H1 (cell line): ENCODE measurements at regions not wholly inside any gene's neighbourhood (a gene's known extent, or its start where the extent isn't known, plus 50 kb on each side); places are given as distances from the start of the nearest gene placed in this dataset.

Source experiments
- CTCF ChIA-PET: fragments of 300-600 bp; sonication (Branson Sonifier 250); formaldehyde crosslinking; loops from one replicate; lab custom pipeline; 2021; ENCODE audit not compliant: partially characterized antibody; lab: Charles Lee
- POLR2A ChIA-PET: fragments of 300-600 bp; sonication (Branson Sonifier 250); formaldehyde crosslinking; loops from one replicate; lab custom pipeline; 2021; ENCODE audit warnings: inconsistent platforms; ENCODE audit not compliant: partially characterized antibody; lab: Charles Lee
- DNase-seq, 2 experiments: peaks; one replicate each; pipeline versions ENCODE4 v3.0.0 to v3.0.0-alpha.2; 2010 to 2022; ENCODE audit warnings: low spot score in 2 of 2, low read depth in 1 of 2, mixed read lengths in 1 of 2
- FAIRE-seq: peaks from 2 replicates; lab custom pipeline; 2011; peaks lifted over from hg19 to GRCh38; lab: Jason Lieb, UNC
- H2AFZ ChIP-seq: 2 replicates; pipeline ENCODE4 v1.8.1; 2012; ENCODE audit warnings: low read length, inconsistent platforms
- H2AK5ac ChIP-seq: 2 replicates; pipeline ENCODE4 v1.6.1; 2013; ENCODE audit warnings: low read depth, low read length
- H2BK120ac ChIP-seq: replicated peaks from 2 replicates; pipeline ENCODE3; 2013; ENCODE audit warnings: low read depth, low read length, inconsistent platforms
- H2BK12ac ChIP-seq: 2 replicates; pipeline ENCODE4 v1.6.1; 2013; ENCODE audit warnings: low read depth, low read length
- H2BK15ac ChIP-seq: 2 replicates; pipeline ENCODE4 v1.6.1; 2013; ENCODE audit warnings: low read length
- H2BK20ac ChIP-seq: 2 replicates; pipeline ENCODE4 v1.6.1; 2013; ENCODE audit warnings: low read length
- H2BK5ac ChIP-seq: 2 replicates; pipeline ENCODE4 v1.6.1; 2013; ENCODE audit warnings: low read depth, low read length
- H3K14ac ChIP-seq: 2 replicates; pipeline ENCODE4 v1.6.1; 2013; ENCODE audit warnings: inconsistent platforms; ENCODE audit not compliant: insufficient read length
- H3K18ac ChIP-seq: 2 replicates; pipeline ENCODE4 v1.6.1; 2013; ENCODE audit warnings: low read length; ENCODE audit errors: extremely low read depth
- H3K23ac ChIP-seq: 2 replicates; pipeline ENCODE4 v1.6.1; 2013; ENCODE audit warnings: inconsistent platforms; ENCODE audit not compliant: insufficient read length
- H3K23me2 ChIP-seq: 2 replicates; pipeline ENCODE4 v1.6.1; 2013; ENCODE audit warnings: low read depth, low read length
- H3K27ac ChIP-seq: 2 replicates; pipeline ENCODE4 v1.6.1; 2011; ENCODE audit warnings: low read depth, low read length, inconsistent platforms
- H3K27me3 ChIP-seq, 4 experiments: replicated peaks in 1 of 4; 1 replicate in 1 of 4; 2 replicates in 3 of 4; pipeline versions ENCODE4 v1.6.1 to v1.8.1; 2011 to 2013; ENCODE audit warnings: low read length in 3 of 4, mild to moderate bottlenecking in 3 of 4, inconsistent platforms in 2 of 4, mixed read lengths in 2 of 4, moderate library complexity in 1 of 4; ENCODE audit not compliant: control insufficient read depth in 3 of 4, insufficient read depth in 3 of 4; ENCODE audit errors: extremely low read depth in 1 of 4
- H3K36me3 ChIP-seq, 4 experiments: 2 replicates each; pipeline versions ENCODE4 v1.6.1 to v1.8.1; 2011 to 2013; ENCODE audit warnings: mild to moderate bottlenecking in 4 of 4, low read length in 3 of 4, moderate library complexity in 2 of 4, control low read depth in 1 of 4, inconsistent platforms in 1 of 4; ENCODE audit not compliant: insufficient read depth in 4 of 4, control insufficient read depth in 2 of 4
- H3K4ac ChIP-seq: replicated peaks from 2 replicates; pipeline ENCODE3; 2013; ENCODE audit warnings: low read length, low read depth, mixed read lengths, inconsistent platforms; ENCODE audit not compliant: insufficient read length
- H3K4me1 ChIP-seq, 4 experiments: replicated peaks in 1 of 4; 1 replicate in 1 of 4; 2 replicates in 3 of 4; pipeline versions ENCODE4 v1.6.1 to v1.8.1; 2011 to 2013; ENCODE audit warnings: low read length in 3 of 4, inconsistent platforms in 2 of 4, mixed read lengths in 1 of 4; ENCODE audit not compliant: insufficient read depth in 4 of 4, control insufficient read depth in 3 of 4
- H3K4me2 ChIP-seq, 2 experiments: 2 replicates each; pipeline versions ENCODE4 v1.6.1 to v1.8.1; 2011 to 2013; ENCODE audit warnings: low read depth in 2 of 2, low read length in 2 of 2, control low read depth in 1 of 2, inconsistent platforms in 1 of 2, mild to moderate bottlenecking in 1 of 2; ENCODE audit not compliant: insufficient read depth in 1 of 2
- H3K4me3 ChIP-seq, 4 experiments: fragments of 200-600, 300-600 bp in 1 of 4; sonication (generic), shearing (Covaris generic), sonication (Bioruptor Twin) in 1 of 4; 2 replicates each; pipeline versions ENCODE4 v1.5.1 to v1.8.1; 2011 to 2016; ENCODE audit warnings: low read length in 4 of 4, low read depth in 3 of 4, control low read depth in 2 of 4, inconsistent platforms in 2 of 4, mild to moderate bottlenecking in 2 of 4, mixed read lengths in 1 of 4, moderate library complexity in 1 of 4; ENCODE audit not compliant: insufficient read depth in 2 of 4; ENCODE audit errors: extremely low read depth in 1 of 4
- H3K56ac ChIP-seq: replicated peaks from 2 replicates; pipeline ENCODE3; 2013; ENCODE audit warnings: low read depth, mild to moderate bottlenecking, mixed read lengths, low read length, inconsistent platforms; ENCODE audit not compliant: insufficient read length
- H3K79me1 ChIP-seq: 2 replicates; pipeline ENCODE4 v1.6.1; 2013; ENCODE audit warnings: low read depth, low read length, control low read depth
- H3K79me2 ChIP-seq, 2 experiments: 2 replicates each; pipeline versions ENCODE4 v1.6.1 to v1.8.1; 2012 to 2013; ENCODE audit warnings: low read length in 2 of 2, mild to moderate bottlenecking in 2 of 2, inconsistent platforms in 1 of 2; ENCODE audit not compliant: insufficient read depth in 2 of 2, control insufficient read depth in 1 of 2
- H3K9ac ChIP-seq, 4 experiments: replicated peaks in 1 of 4; 1 replicate in 1 of 4; 2 replicates in 3 of 4; pipeline versions ENCODE4 v1.6.1 to v1.8.1; 2011 to 2013; ENCODE audit warnings: low read depth in 3 of 4, low read length in 3 of 4, control low read depth in 2 of 4, mild to moderate bottlenecking in 2 of 4, moderate library complexity in 2 of 4, inconsistent platforms in 1 of 4; ENCODE audit errors: extremely low read depth in 1 of 4
- H3K9me3 ChIP-seq, 2 experiments: 2 replicates each; pipeline versions ENCODE4 v1.6.1 to v1.8.1; 2012 to 2013; ENCODE audit warnings: mild to moderate bottlenecking in 2 of 2, moderate library complexity in 2 of 2, control low read depth in 1 of 2, inconsistent platforms in 1 of 2, low read depth in 1 of 2, low read length in 1 of 2, mixed read lengths in 1 of 2; ENCODE audit not compliant: insufficient read depth in 2 of 2
- H4K20me1 ChIP-seq, 2 experiments: replicated peaks in 1 of 2; 2 replicates each; pipeline versions ENCODE3 to v1.8.1; 2011 to 2013; ENCODE audit warnings: inconsistent platforms in 2 of 2, low read length in 2 of 2, mild to moderate bottlenecking in 1 of 2; ENCODE audit not compliant: insufficient read depth in 2 of 2, control insufficient read depth in 1 of 2
- H4K5ac ChIP-seq: 2 replicates; pipeline ENCODE4 v1.6.1; 2013; ENCODE audit warnings: low read length, low read depth, mixed read lengths, inconsistent platforms; ENCODE audit not compliant: insufficient read length
- H4K8ac ChIP-seq: 2 replicates; pipeline ENCODE4 v1.8.0; 2013; ENCODE audit warnings: mild to moderate bottlenecking, moderate library complexity, low read length, inconsistent platforms; ENCODE audit not compliant: insufficient read depth; ENCODE audit errors: extremely low read depth
- H4K91ac ChIP-seq: replicated peaks from 2 replicates; pipeline ENCODE3; 2013; ENCODE audit warnings: low read length, mixed read lengths, inconsistent platforms; ENCODE audit not compliant: insufficient read length
- ATF3 ChIP-seq: IDR thresholded peaks from 2 replicates; pipeline ENCODE4 v1.6.1; 2011; ENCODE audit warnings: low read depth, mild to moderate bottlenecking, low read length; ENCODE audit not compliant: insufficient read depth
- BRCA1 ChIP-seq: IDR thresholded peaks from 2 replicates; pipeline ENCODE4 v1.6.1; 2012; ENCODE audit warnings: low read depth, low read length, improper control_type of control experiment
- CTCF ChIP-seq, 3 experiments: IDR thresholded peaks; 1 replicate in 2 of 3; 2 replicates in 1 of 3; pipeline versions ENCODE4 v1.5.1 to v1.6.1; 2011; ENCODE audit warnings: low read length in 3 of 3, mild to moderate bottlenecking in 3 of 3, inconsistent platforms in 2 of 3, low read depth in 1 of 3, moderate library complexity in 1 of 3; ENCODE audit not compliant: insufficient read depth in 1 of 3; ENCODE audit errors: control extremely low read depth in 1 of 3
- EGR1 ChIP-seq: IDR thresholded peaks from 2 replicates; pipeline ENCODE4 v1.6.1; 2011; ENCODE audit warnings: low read depth, low read length, borderline replicate concordance
- EZH2 ChIP-seq: fragments of 200-600 bp; sonication (generic); IDR thresholded peaks from 2 replicates; pipeline ENCODE4 v1.7.1; 2012; ENCODE audit warnings: low read depth, mild to moderate bottlenecking, moderate library complexity, low read length, inconsistent platforms; ENCODE audit not compliant: severe bottlenecking
- FOSL1 ChIP-seq: IDR thresholded peaks from 2 replicates; pipeline ENCODE4 v1.6.1; 2011; ENCODE audit warnings: mild to moderate bottlenecking, low read depth, low read length, moderate library complexity; ENCODE audit not compliant: insufficient read depth
- SIX5 ChIP-seq: IDR thresholded peaks from 2 replicates; pipeline ENCODE4 v1.6.1; 2011; ENCODE audit warnings: mild to moderate bottlenecking, low read depth, low read length
- SUZ12 ChIP-seq: fragments of 200-600 bp; sonication (generic); IDR thresholded peaks from 2 replicates; pipeline ENCODE4 v1.6.1; 2012; ENCODE audit warnings: mild to moderate bottlenecking, inconsistent platforms, low read length, moderate library complexity, mixed read lengths
- TBP ChIP-seq: IDR thresholded peaks from 2 replicates; pipeline ENCODE4 v1.6.1; 2011; ENCODE audit warnings: low read depth, low read length, improper control_type of control experiment
- WGBS, 2 experiments: shearing (Covaris generic) in 1 of 2; methylation state at CpG; one replicate each; pipeline versions ENCODE4 v1.1.6 to v1.1.7; 2013 to 2015; ENCODE audit warnings: low lambda C conversion rate in 2 of 2, mixed read lengths in 2 of 2, inconsistent platforms in 1 of 2, low coverage in 1 of 2, missing lambda C conversion rate in 1 of 2; ENCODE audit not compliant: insufficient replicate concordance in 2 of 2, insufficient coverage in 1 of 2, insufficient read length in 1 of 2; ENCODE audit errors: extremely low coverage in 1 of 2, missing lambda C conversion rate in 1 of 2; 5-methylcytosine and 5-hydroxymethylcytosine counted together

GRCh38 chr11:42536611-42537360 is 775.0 kb upstream of the API5 start:
- no peak overlapping the region for H3K4me3 ChIP-seq
- no peak overlapping the region for H4K8ac ChIP-seq
- no peak overlapping the region for H2BK12ac ChIP-seq
- DNase-seq: no peak
- H3K18ac ChIP-seq: no peak overlapping the region
- no peaks in the 10 kb centered on the region for H3K79me2 ChIP-seq
- no peaks in the 10 kb centered on the region for H4K20me1 ChIP-seq
- no peak overlapping the region for H3K23ac ChIP-seq
- H3K9me3 ChIP-seq: peaks cover 0 to 3% of the 10 kb centered on the region in 2 experiments; a peak in 1 of 4 replicates
- no peak overlapping the region for H3K9ac ChIP-seq
- ChIA-PET POLR2A (interaction anchor here (0.6 kb wide), 1 partner anchor 9 kb away, joined by 3 read pairs; no protein-coding TSS in a partner anchor), CTCF (interaction anchor here (1.9 kb wide), 1 partner anchor 12 kb away, joined by 5 read pairs; no protein-coding TSS in a partner anchor)
- 92% methylated on average over 5 of the region's 5 CpGs; no CpG with 5 or more reads in 1 of the 2 experiments for WGBS, 2 experiments
- no peak overlapping the region for H3K27ac ChIP-seq
- no peaks in the 10 kb centered on the region for H3K4me1 ChIP-seq
- H2BK20ac ChIP-seq: no peak overlapping the region
- no peak overlapping the region for H2AK5ac ChIP-seq
- H2BK120ac ChIP-seq: no peak overlapping the region
- H3K56ac ChIP-seq: no peak overlapping the region
- H3K36me3 ChIP-seq: no peaks in the 10 kb centered on the region
- H3K79me1 ChIP-seq: no peaks in the 10 kb centered on the region
- no peak overlapping the region for H3K14ac ChIP-seq
- H4K5ac ChIP-seq: no peak overlapping the region
- no peak overlapping the region for H2BK15ac ChIP-seq
- H3K4ac ChIP-seq: no peak overlapping the region
- H3K4me2 ChIP-seq: no peak overlapping the region
- no peak overlapping the region for H2BK5ac ChIP-seq
- FAIRE-seq: no peak
- H4K91ac ChIP-seq: no peak overlapping the region
- H3K23me2 ChIP-seq: no peaks in the 10 kb centered on the region
- no peaks in the 10 kb centered on the region for H3K27me3 ChIP-seq
- 0 out of 2 replicates have a peak overlapping the region, but pooled peaks have one; percentile 12 for H2AFZ ChIP-seq
- TF ChIP-seq ATF3 (no peak), SIX5 (no peak), CTCF (IDR thresholded peaks at IDR 0.05; ENCODE audit: control extremely low read depth in 1 of 3, insufficient read depth in 1 of 3, low read depth in 1 of 3, low read length in 3 of 3) (no peak), TBP (no peak), EZH2 (no peak), FOSL1 (no peak), EGR1 (no peak), BRCA1 (no peak), SUZ12 (no peak)
